A673 (cell line): ENCODE measurements at regions not wholly inside any gene's neighbourhood (a gene's known extent, or its start where the extent isn't known, plus 50 kb on each side); places are given as distances from the start of the nearest gene placed in this dataset.

Experiments used
- EZH2 ChIP-seq: fragments of 200-600 bp; sonication (generic); IDR thresholded peaks from 2 replicates; pipeline ENCODE4 v1.6.1; 2017; ENCODE audit warnings: borderline replicate concordance, low read depth, mild to moderate bottlenecking, mixed read lengths, antibody characterized with exemption, low read length; ENCODE audit not compliant: poor library complexity, severe bottlenecking
- TF ChIP-seq, protein P1 (sequence below): fragments of 300-800, 200-600 bp; sonication (generic); conservative IDR thresholded peaks from 2 replicates; pipeline ENCODE4 v1.5.1; 2017; ENCODE audit warnings: low read depth, mild to moderate bottlenecking, antibody characterized with exemption, low read length, moderate library complexity, mixed read lengths

DNA sequence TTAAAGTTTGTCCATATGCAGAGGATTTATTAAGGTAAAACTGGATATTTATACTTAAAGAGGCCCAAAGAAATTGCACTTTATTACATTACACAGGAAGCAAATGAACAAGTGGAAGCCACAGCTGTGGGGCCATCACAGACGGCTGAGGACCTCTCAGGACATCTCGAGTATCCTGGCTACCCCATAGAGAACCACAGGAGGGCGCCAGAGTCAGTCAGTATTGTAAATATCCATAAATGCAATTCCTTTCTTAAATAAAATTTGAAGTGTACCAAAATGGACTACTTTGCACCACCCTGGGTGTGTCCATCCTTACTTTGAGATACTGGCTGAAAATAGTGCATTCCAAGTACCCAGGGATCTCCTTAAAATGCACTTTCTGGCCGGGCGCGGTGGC, 257.2 kb downstream of the MRPL39 start:
- TF ChIP-seq, protein P1, sequence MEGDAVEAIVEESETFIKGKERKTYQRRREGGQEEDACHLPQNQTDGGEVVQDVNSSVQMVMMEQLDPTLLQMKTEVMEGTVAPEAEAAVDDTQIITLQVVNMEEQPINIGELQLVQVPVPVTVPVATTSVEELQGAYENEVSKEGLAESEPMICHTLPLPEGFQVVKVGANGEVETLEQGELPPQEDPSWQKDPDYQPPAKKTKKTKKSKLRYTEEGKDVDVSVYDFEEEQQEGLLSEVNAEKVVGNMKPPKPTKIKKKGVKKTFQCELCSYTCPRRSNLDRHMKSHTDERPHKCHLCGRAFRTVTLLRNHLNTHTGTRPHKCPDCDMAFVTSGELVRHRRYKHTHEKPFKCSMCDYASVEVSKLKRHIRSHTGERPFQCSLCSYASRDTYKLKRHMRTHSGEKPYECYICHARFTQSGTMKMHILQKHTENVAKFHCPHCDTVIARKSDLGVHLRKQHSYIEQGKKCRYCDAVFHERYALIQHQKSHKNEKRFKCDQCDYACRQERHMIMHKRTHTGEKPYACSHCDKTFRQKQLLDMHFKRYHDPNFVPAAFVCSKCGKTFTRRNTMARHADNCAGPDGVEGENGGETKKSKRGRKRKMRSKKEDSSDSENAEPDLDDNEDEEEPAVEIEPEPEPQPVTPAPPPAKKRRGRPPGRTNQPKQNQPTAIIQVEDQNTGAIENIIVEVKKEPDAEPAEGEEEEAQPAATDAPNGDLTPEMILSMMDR, result peak; percentile 67
- no peak for TF ChIP-seq EZH2
